HL-60/S4 treated with retinoic acid at 250 ng/mL for 4 days and 3 days (cell line): ENCODE measurements at regions not wholly inside any gene's neighbourhood (a gene's known extent, or its start where the extent isn't known, plus 50 kb on each side); places are given as distances from the start of the nearest gene placed in this dataset.

Source experiments
- in situ Hi-C: fragments of 300-500 bp; cut with MboI; formaldehyde crosslinking; loops from 2 replicates; pipeline ENCODE4 v1.7.0; 2022; ENCODE audit warnings: low sequenced_read_pairs

- in situ Hi-C loops: no loop called here
Measured at GRCh38 chr9:89765211-89765946, 160.6 kb downstream of the GADD45G start.

GRCh38 chr9:89766991-89767390, 162.2 kb downstream of the GADD45G start:
- in situ Hi-C loops: no loop called here

- in situ Hi-C loops: no loop called here
Measured at GRCh38 chr9:89768051-89768450, 163.2 kb downstream of the GADD45G start.

- in situ Hi-C loops: no loop called here
Measured at GRCh38 chr9:89768650-89769071, 163.8 kb downstream of the GADD45G start.

- in situ Hi-C loops: no loop called here
Measured at GRCh38 chr9:89770531-89771174, 165.8 kb downstream of the GADD45G start.

- in situ Hi-C loops: no loop called here
Measured at GRCh38 chr9:89771205-89771604, 166.4 kb downstream of the GADD45G start.

GRCh38 chr9:89773170-89773569, 168.4 kb downstream of the GADD45G start:
- in situ Hi-C loops: no loop called here

- in situ Hi-C loops: no loop called here
Measured at GRCh38 chr9:89774858-89775370, 170.1 kb downstream of the GADD45G start.

- in situ Hi-C loops: no loop called here
Measured at GRCh38 chr9:89775641-89776040, 170.8 kb downstream of the GADD45G start.

- in situ Hi-C loops: no loop called here
Measured at GRCh38 chr9:89776795-89777525, 172.1 kb downstream of the GADD45G start.

GRCh38 chr9:89777544-89777943, 172.7 kb downstream of the GADD45G start:
- in situ Hi-C loops: no loop called here

- in situ Hi-C loops: no loop called here
Measured at GRCh38 chr9:89778100-89779090, 173.6 kb downstream of the GADD45G start.

- in situ Hi-C loops: no loop called here
Measured at GRCh38 chr9:89779405-89780203, 174.8 kb downstream of the GADD45G start.

GRCh38 chr9:89780959-89781358, 176.1 kb downstream of the GADD45G start:
- in situ Hi-C loops: no loop called here

- in situ Hi-C loops: no loop called here
Measured at GRCh38 chr9:89781838-89782540, 177.2 kb downstream of the GADD45G start.

- in situ Hi-C loops: no loop called here
Measured at GRCh38 chr9:89786655-89787054, 181.8 kb downstream of the GADD45G start.

- in situ Hi-C loops: no loop called here
Measured at GRCh38 chr9:89787595-89787994, 182.8 kb downstream of the GADD45G start.

GRCh38 chr9:89788434-89788833, 183.6 kb downstream of the GADD45G start:
- in situ Hi-C loops: no loop called here

GRCh38 chr9:89789922-89790510, 185.2 kb downstream of the GADD45G start:
- in situ Hi-C loops: no loop called here
